GM12865 (cell line): ENCODE measurements at regions not wholly inside any gene's neighbourhood (a gene's known extent, or its start where the extent isn't known, plus 50 kb on each side); places are given as distances from the start of the nearest gene placed in this dataset.

Experiments
- DNase-seq: peaks from one replicate; pipeline ENCODE4 v3.0.0; 2010; ENCODE audit warnings: low read depth
- H3K4me3 ChIP-seq: 2 replicates; pipeline ENCODE4 v1.5.1; 2011; ENCODE audit warnings: mild to moderate bottlenecking, low read depth, low read length, control low read depth
- TF ChIP-seq, protein P1 (sequence below): IDR thresholded peaks from 2 replicates; pipeline ENCODE4 v1.5.1; 2011; ENCODE audit warnings: low read length, control low read depth, low read depth, inconsistent platforms; ENCODE audit not compliant: insufficient read depth; ENCODE audit errors: missing control alignments

DNA sequence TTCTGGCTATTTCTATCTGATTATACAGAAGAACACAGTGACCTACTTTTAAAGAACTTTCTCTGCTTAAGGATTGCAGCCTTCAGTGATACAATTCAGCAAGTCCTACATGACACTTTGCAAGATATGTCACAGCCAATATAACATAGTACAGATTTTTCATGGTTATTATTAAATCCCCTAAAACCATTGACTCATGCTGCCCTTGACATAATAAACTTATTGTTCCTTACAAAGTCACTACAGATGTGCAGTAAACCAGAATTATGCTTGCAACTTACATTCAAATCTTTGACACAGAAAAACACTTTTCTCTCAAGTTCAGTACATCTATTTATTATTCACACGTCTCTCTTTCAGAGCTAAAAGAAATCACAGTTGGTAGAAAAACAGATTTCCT is 1136.3 kb upstream of the ACO1 start:
- TF ChIP-seq, protein P1, sequence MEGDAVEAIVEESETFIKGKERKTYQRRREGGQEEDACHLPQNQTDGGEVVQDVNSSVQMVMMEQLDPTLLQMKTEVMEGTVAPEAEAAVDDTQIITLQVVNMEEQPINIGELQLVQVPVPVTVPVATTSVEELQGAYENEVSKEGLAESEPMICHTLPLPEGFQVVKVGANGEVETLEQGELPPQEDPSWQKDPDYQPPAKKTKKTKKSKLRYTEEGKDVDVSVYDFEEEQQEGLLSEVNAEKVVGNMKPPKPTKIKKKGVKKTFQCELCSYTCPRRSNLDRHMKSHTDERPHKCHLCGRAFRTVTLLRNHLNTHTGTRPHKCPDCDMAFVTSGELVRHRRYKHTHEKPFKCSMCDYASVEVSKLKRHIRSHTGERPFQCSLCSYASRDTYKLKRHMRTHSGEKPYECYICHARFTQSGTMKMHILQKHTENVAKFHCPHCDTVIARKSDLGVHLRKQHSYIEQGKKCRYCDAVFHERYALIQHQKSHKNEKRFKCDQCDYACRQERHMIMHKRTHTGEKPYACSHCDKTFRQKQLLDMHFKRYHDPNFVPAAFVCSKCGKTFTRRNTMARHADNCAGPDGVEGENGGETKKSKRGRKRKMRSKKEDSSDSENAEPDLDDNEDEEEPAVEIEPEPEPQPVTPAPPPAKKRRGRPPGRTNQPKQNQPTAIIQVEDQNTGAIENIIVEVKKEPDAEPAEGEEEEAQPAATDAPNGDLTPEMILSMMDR = no peak
- DNase-seq = no peak
- no peak overlapping the region for H3K4me3 ChIP-seq

DNA sequence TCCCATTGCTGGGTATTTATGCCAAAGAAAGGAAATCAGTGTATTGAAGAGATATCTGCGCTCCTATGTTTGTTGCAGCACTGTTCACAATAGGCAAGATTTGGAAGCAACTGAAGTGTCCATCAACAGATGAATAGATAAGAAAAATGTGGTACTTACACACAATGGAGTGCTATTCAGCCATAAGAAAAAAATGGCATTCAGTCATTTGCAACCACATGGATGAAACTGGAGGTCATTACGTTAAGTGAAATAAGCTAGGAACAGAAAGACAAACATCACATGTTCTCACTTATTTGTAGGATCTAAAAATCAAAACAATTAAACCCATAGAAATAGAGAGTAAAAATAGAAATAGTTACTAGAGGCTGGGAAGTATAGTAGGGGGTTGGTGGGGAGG is 1133.1 kb upstream of the ACO1 start:
- no peak overlapping the region for H3K4me3 ChIP-seq
- TF ChIP-seq, protein P1 = no peak
- no peak for DNase-seq

DNA sequence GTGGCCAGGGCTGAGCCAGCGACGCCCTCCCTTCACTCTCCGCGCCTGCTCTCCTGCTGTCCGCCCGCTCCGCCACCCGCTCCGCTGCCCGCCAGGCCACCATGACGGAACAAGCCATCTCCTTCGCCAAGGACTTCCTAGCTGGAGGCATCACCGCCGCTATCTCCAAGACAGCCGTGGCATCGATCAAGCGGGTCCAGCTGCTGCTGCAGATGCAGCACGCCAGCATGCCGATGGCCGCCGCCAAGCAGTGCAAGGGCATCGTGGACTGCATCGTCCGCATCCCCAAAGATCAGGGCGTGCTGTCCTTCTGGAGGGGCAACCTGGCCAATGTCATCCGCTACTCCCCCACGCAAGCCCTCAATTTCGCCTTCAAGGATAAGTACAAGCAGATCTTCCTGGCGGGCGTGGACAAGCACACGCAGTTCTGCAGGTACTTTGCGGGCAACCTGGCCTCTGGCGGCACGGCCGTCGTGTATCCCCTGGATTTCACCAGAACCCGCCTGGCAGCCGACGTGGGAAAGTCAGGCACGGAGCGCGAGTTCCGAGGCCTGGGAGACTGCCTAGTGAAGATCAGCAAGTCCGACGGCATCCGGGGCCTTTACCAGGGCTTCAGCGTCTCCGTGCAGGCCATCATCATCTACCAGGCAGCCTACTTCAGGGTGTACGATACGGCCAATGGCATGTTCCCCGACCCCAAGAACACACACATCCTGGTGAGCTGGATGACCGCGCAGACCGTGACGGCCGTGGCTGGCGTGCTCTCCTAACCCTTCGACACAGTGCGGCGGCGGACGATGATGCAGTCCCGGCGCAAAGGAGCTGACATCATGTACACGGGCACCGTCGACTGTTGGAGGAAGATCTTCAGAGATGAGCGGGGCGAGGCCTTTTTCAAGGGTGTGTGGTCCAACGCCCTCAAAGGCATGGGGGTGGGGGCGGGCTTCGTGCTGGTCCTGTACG is 1130.4 kb upstream of the ACO1 start:
- DNase-seq = no peak
- TF ChIP-seq, protein P1 = no peak
- no peak overlapping the region for H3K4me3 ChIP-seq

DNA sequence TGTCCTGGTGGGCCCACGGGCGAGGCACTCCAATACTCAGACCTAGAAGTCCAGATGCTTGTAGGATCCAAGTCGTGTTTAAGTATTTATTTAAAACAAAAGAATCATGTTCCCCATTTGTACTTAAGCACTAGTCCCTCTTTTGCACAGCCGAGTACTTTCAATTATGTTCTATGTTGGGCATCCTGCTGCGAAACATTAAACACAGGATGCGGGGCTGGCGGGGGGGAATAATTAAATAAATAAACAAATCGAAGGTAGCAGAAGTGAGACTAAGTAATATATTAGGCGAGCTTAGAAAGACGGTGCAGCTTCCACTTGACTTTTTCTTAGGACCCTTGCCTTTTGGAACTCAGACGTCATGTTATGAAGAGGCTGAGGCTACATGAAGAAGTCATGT is 1129.2 kb upstream of the ACO1 start:
- no peak for DNase-seq
- H3K4me3 ChIP-seq = no peak overlapping the region
- TF ChIP-seq, protein P1 = no peak

DNA sequence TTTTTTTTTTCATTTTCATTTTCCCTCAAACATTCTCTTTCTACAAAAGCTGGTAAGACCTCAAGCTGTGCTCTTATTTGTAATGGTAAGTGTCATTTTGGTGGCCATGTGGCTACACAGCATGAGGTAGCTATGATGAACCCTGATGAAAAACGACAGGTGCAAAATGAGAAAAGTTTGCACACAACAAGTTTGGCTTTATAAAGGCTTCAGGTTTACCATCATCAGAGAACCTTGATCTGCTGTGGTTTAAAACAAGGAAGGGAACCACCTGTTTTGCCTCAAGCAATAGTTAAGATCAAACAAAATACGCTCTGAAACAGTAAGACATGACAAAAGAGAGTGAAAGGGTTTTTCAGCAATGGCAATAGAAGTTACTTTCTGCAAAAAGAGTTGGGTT is 1124.6 kb upstream of the ACO1 start:
- TF ChIP-seq, protein P1 = no peak
- H3K4me3 ChIP-seq = no peak overlapping the region
- DNase-seq = peak; percentile 42

DNA sequence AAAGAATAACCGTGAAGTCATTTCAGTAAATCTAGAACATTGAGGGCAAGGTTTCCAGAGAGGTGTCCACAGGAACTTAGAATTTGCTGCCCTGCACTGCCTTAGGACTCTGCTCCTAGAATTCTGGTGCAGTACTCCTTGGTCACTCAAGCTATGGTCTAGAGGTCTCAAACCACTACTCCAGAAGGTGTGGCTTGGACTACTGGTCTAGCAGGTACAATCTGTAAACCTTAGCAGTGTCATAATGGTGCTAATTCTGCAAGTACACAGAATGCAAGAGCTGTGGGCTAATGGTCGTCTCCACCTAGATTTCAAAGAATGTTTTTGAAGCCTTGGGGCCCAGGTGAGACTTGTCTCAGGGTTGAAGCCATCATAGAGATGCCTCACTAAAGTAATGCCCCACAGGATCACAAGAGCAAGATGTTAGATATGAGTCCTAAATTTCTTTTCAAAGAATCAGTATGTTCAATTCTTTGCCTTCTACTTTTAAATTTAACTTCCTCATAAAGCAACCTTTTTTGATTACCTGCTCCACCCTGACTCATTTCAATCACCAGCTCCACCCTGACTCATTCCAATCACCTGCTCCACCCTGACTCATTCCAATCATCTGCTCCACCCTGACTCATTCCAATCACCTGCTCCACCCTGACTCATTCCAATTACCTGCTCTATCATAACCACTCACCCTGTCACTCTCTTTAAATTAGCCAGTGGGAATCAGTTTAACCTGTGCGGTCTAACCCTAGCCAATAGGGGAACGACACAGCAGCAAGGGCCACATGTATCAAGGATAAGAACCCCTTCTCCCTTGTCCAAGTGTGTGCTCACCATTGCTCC is 1111.8 kb upstream of the ACO1 start:
- TF ChIP-seq, protein P1 = no peak
- no peak for DNase-seq
- H3K4me3 ChIP-seq = no peak overlapping the region
